Left renal cortex interstitium (tissue), 4 donors: ENCODE measurements at regions not wholly inside any gene's neighbourhood (a gene's known extent, or its start where the extent isn't known, plus 50 kb on each side); places are given as distances from the start of the nearest gene placed in this dataset.

Experiments
- DNase-seq, 4 donors: peaks; one replicate each; pipeline ENCODE4 v3.0.0-alpha.2; 2013; ENCODE audit warnings: low read depth in 4 of 4, low spot score in 2 of 4, missing footprints in 1 of 4

DNA sequence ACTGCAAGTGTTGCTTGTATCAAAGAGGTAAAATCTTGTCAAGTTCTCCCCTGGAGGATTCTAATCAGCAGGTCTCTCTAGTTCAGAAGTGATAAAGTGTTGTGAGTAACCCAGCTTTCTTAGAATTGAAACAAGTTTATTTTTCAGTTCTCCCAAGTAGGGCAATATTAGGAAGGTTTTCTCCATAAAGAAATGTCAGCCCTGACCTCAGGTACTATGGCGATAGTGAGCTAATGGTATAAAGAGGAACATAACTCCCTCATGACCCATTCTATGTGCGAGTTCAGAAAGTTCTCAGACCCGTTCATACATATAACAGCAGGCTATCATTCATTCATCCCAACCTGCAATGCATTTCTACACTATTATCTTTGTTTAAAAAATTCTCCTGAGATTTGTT is 421.1 kb upstream of the SETBP1 start:
- DNase-seq = no peak

DNA sequence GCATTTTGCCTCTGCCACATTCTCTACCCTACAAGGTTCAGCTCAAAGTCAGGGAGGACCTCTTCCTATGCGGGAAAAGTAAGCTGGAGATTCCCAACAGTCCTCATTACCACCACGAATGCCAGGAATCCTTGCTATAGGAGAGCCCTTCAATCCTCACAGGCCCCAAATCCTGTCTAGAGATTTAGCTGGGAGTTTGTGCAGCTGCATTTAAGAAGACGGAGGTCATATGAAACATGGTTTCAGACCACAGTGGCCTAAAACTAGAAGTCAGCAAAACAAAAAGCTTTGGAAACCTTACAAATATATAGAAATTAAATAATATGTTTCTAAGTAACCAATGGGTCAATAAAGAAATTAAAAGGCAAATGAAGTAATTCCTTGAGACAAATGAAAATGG is 415.3 kb upstream of the SETBP1 start:
- DNase-seq = no peak

DNA sequence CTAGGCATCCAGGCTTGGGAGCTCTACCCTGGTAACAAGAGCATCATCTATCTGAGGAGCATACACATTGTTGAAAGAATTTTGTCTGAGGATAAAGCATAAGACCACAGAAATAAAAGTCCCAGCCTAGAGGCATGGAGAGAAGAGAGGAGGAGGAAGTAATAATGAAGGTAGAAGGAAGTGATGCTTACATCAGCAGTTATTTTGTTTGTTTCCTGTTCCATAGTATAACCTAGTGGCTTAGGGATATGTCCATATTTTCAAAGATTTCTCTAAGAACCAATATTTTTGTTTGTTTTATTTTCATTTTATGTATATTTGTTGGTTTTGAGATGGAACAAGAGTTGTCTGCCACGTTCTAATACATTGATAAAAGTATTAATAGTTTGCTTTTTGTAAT is 407.4 kb upstream of the SETBP1 start:
- DNase-seq = no peak

GRCh38 chr18:44280479-44280878 is 400.2 kb upstream of the SETBP1 start:
- no peak for DNase-seq

GRCh38 chr18:44286049-44286448 is 394.6 kb upstream of the SETBP1 start:
- DNase-seq = no peak

GRCh38 chr18:44290366-44290977 is 390.2 kb upstream of the SETBP1 start:
- DNase-seq = no peak

DNA sequence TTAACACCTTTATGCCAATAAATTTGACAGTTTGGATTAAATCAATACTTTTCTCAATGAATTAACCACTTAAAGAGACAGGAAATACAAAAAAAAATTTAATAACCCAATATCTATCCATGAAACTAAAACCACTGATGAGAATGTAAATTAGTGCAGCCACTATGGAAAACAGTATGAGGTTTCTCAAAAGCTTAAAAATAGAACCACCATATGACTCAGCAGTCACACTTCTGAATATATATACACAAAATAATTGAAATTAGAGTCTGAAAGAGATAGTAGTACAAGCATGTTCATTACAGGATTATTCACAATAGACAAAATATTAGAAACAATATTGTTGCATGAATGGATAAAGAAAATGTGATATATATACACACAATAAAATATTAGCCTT is 382.1 kb upstream of the SETBP1 start:
- no peak for DNase-seq

DNA sequence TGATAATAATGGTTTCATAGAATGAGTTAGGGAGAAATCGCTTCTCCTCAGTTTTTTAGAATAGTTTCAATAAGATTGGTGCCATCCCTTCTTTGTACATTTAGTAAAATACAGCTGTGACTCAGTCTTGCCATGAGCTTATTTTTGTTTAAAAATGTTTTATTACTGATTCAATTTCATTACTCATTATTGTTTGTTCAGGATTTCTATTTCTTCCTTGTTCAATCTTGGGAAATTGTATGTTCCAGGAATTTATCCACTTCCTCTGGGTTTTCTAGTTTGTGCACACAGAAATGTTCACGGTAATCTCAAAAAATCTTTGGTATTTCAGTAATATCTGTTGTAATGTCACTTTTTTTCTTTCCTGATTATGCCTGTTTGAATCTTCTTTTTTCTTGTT is 371.5 kb upstream of the SETBP1 start:
- DNase-seq = no peak

GRCh38 chr18:44320619-44321460 is 359.8 kb upstream of the SETBP1 start:
- no peak for DNase-seq

DNA sequence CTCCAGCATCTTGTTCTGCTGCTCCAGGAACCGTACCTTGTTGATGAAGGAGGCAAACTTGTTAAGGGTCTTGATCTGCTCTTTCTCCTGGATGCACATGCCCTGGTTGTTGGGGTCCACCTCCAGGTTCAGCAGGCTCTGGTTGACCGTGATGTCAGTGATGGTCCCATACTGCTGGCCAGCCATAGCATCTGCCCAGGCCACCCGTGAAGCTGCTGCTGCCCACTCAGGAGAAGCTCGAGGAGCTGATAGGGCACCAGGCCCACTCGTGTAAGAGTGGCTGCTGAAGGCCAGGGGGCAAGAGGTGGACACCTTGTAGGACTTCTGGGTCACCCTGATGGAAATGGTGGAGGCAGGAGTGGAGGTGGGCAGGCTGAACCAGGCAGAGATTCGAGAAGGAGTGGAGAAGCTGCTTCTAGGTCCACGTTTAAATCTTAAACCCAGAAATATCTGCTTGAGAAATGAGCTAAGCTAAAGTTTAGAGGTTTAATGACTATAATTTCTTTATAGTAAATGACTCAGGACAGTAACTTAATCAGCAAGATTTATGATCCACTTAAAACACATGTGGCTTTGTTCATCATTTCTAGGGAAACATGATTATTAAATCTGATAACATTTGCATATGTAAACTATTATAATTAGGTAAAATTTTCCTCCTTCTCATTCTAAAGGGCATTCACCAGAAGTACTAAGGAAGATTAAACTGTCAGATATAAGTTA is 358.7 kb upstream of the SETBP1 start:
- no peak for DNase-seq

- no peak for DNase-seq
Measured at GRCh38 chr18:44323125-44323524, 357.6 kb upstream of the SETBP1 start.

GRCh38 chr18:44324361-44324760 is 356.3 kb upstream of the SETBP1 start:
- no peak for DNase-seq

DNA sequence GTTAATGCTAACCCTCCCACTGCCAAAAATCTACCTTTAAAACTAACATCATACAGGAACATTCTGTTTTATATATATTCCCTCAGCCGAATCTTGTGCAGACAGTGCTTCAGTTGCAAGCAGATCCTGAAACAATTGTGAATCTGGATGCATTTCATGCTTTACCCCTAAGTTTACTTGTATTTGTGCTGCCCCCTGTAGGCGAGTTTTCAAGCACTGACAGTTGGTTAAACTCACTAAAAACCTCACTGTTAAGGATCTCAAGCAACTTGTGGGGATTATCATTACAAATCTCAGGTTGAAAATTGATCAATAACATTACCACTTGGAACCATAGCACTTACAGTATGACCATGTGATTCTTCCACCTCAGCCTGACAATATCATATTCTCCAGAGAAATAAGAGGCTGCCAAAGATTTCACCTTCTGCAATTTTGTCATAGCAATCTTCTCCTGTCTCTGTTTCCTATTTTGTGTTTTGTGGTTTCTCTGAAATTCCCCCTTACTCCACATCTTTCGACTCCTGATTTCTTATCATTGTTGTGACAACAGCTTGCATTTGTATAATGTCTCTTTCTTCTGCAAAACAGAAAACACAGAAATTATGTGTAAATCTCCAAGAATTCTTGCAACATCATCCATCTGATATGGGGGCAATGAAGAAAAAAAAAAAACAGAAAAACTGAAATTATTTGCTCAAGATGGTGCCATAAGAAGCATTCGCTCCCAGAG is 354.6 kb upstream of the SETBP1 start:
- DNase-seq = peak in 2 of 4 donors; percentile 23 to 40

DNA sequence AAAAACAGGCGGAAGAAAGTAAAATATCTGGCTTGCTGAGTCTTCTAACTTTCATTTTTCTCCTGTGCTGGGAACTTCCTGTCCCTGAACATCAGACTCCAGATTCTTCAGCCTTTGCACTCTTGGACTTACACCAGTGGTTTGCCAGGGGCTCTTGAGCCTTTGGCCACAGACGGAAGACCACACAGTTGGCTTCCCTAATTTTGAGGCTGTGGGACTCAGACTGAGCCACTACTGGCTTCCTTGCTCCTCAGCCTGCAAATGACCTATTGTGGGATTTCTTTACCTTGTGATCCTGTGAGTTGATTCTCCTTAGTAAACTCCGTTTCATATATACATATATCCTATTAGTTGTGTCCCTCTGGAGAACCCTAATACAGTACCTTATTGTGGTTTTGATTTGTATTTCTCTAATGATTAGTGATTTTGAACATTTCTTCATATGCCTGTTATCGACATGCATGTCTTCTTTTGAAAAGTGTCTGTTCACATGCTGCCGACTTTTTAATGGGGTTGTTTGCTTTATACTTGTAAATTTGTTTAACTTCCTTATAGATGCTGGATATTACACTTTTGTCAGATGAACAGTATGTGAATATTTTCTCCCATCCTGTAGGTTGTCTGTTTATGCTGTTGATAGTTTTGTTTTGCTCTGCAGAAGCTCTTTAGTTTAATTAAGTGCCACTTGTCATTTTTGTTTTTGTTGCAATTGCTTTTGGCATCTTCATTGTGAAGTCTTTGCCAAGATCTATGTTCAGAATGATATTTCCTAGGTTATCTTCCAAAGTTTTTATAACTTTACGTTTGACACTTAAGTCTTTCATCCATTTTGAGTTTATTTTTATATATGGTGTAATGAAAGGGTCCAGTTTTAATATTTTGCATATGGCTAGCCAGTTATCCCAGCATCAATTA is 348.8 kb upstream of the SETBP1 start:
- no peak for DNase-seq

DNA sequence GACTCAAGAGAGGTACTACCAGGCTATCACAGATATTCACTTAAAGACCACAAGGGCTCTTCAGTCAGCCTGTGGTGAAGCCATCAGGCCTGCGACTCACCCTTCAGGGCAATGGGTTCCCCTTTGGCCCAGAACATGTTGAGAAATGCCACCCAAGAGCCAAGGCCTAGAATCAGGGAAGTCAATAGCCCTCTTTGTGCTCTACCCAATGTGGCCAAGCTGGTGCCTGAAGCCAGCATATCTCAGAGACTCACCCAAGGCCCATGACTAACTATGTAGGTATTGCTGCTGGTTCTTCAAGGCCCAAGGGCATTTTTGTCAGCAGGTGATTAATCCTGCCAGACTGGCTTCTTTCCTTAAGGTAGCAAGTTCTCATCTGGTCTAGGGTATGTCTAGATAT is 338.9 kb upstream of the SETBP1 start:
- DNase-seq = no peak

- no peak for DNase-seq
Measured at GRCh38 chr18:44342162-44342561, 338.5 kb upstream of the SETBP1 start.

DNA sequence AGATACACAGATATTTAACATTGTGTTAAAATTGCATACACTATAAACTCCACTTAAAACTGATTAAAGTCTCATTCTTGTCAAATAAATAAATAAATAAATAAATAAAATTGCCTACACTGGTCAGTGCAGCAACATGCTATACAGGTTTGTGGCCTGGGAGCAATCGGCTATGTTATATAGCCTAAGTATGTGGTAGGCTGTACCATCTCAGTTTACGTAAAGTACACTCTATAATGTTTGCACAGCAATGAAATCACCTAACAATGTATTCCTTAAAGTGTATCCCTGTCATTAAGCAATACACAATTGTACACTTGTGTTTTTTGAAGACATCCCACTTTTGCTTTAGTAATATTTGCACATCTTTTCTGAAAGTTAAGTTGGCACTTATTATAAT is 337.7 kb upstream of the SETBP1 start:
- DNase-seq = no peak

GRCh38 chr18:44343570-44343969 is 337.1 kb upstream of the SETBP1 start:
- no peak for DNase-seq

GRCh38 chr18:44356566-44357157 is 324.0 kb upstream of the SETBP1 start:
- DNase-seq = no peak

- no peak for DNase-seq
Measured at GRCh38 chr18:44358402-44358801, 322.3 kb upstream of the SETBP1 start.
